HEK293T (cell line): ENCODE measurements at regions not wholly inside any gene's neighbourhood (a gene's known extent, or its start where the extent isn't known, plus 50 kb on each side); places are given as distances from the start of the nearest gene placed in this dataset.
"Not testable (repeated sequence)": the region's sequence is repeated elsewhere in the genome, so short reads cannot be mapped to it uniquely, and the experiment has no call there.

Source experiments
- ARNT ChIP-seq: fragments of 450-650 bp; IDR thresholded peaks from 2 replicates; pipeline ENCODE4 v1.6.1; 2017; ENCODE audit warnings: mild to moderate bottlenecking
- FOXA1 ChIP-seq: fragments of 450-650 bp; IDR thresholded peaks from 2 replicates; pipeline ENCODE4 v1.6.1; 2016; ENCODE audit warnings: mild to moderate bottlenecking
- FOXK2 ChIP-seq: fragments of 450-650 bp; IDR thresholded peaks from 2 replicates; pipeline ENCODE4 v1.6.1; 2016; ENCODE audit warnings: mild to moderate bottlenecking
- FOXM1 ChIP-seq: fragments of 450-650 bp; IDR thresholded peaks from 2 replicates; pipeline ENCODE4 v1.6.1; 2017; ENCODE audit warnings: mild to moderate bottlenecking, borderline replicate concordance
- HDGF ChIP-seq: fragments of 450-650 bp; IDR thresholded peaks from 2 replicates; pipeline ENCODE4 v1.6.1; 2017; ENCODE audit warnings: antibody characterized with exemption, borderline replicate concordance
- PKNOX1 ChIP-seq: fragments of 450-650 bp; IDR thresholded peaks from 2 replicates; pipeline ENCODE4 v1.6.1; 2016
- TARDBP ChIP-seq: fragments of 450-650 bp; IDR thresholded peaks from 2 replicates; pipeline ENCODE4 v1.6.1; 2016

DNA sequence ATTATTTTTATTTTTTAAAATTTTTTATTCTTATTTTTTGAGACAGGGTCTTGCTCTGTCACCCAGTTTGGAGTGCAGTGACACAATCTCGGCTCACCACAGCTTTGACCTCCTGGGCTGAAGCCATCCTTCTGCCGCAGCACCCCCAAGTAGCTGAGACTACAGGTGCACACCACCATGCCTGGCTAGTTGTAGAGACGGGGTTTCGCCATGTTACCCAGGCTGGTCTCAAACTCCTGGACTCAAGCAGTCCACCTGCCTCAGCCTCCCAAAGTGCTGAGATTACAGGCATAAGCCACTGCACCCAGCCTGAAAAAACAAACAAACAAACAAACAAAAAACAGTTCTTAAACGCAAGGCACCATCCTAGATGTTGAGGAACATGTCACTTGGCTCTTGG, 66.5 kb downstream of the SOD2 start:
- TF ChIP-seq FOXM1, ARNT, TARDBP, PKNOX1, HDGF, FOXK2, FOXA1: not testable (repeated sequence)
